DMS 273 (cell line): ENCODE measurements at regions not wholly inside any gene's neighbourhood (a gene's known extent, or its start where the extent isn't known, plus 50 kb on each side); places are given as distances from the start of the nearest gene placed in this dataset.

Experiments used
- DNase-seq: peaks from one replicate; lab custom pipeline; 2025; ENCODE audit not compliant: unreplicated experiment; lab: John Stamatoyannopoulos, UW

DNA sequence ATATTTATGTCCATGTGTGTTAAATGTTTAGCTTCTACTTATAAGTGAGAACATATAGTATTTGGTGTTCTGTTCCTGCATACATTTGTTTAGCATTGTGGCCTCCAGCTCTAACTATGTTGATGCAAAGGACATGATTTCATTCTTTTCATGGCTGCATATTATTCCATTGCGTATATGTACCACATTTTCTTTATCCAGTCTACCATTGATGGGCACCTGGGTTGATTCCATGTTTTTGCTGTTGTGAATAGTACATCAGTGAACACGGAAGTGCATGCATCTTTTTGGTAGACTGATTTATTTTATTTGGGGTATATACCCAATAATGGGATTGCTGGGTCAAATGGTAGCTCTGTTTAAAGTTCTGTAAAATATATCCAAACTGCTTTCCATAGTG is 359.0 kb downstream of the SLCO4C1 start:
- DNase-seq, result no peak

- DNase-seq, result no peak
Measured at GRCh38 chr5:101935086-101935485, 361.0 kb downstream of the SLCO4C1 start.

DNA sequence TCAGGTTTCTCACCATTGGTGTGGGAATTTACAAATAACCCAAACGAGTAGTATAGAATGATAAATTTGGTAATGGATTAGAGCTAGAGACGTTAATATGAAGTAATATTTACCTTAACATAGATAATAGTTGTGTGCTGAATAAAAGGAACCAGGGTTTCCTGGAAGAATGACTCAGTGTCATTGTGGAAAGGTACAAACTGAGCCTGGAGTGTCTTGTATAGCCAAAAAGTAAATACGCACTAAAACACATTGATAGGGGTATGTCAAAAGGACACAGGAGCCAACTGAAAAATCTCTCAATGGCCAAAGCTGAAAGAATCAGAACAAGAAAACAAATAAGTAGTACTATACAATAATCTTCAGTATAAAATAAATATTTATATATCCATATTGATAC is 363.5 kb downstream of the SLCO4C1 start:
- DNase-seq, result no peak

DNA sequence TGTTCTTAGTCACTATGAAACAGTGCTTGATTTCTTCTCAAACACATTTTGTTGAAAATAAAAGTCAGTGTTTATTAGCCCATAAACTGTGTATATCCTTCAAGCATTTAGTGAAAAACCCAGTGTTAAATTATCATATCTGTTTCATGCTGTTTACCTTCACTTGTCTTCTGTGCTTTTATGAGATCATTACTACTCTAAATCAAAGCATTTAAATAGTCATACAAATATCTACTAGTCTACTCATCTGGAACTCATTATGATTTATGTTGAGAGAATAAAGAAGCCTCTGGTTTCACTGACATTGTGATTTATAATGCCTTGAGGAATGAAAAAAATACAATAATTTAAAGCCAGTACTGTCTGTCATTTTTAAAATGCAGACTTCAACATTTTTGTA is 366.5 kb downstream of the SLCO4C1 start:
- DNase-seq, result no peak

DNA sequence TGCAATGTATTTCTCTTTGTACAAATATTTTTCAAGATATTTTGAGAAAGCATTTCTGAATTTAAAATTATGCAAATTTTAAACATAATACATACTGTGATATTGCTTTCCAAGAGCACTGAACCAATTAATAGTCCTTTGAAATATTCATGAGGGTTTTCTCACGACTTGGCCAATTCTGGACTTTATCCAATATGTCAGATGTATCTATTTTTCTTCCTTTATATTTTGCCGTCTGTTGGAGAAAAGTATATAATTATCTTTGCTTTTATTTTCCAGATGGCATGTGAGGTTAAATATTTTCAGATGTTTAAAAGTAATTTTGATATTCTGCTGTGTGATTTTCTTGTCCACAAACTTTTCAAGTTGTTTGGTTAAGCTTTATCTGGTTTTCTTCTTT is 378.9 kb downstream of the SLCO4C1 start:
- DNase-seq, result peak; percentile 45

- no peak for DNase-seq
Measured at GRCh38 chr5:101915554-101915953, 380.5 kb downstream of the SLCO4C1 start.

DNA sequence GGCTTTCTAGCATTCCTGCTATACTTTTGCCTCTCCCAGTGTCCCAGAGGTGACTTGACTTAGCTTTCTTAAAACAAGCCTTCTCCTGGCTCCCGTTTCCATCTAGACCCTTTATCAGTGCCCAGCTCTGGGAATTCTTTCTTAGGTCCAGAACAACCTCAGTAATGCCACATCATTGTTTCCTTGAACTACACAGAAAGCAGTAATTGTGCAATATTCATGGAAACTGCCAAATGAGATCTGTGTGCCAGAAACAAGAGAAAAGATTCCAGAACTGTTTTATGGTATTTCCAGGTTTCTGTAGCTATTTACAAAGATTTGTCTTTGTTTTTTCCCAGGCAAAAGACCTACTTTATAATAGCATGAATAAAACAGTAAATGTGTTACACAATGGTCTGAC is 391.3 kb downstream of the SLCO4C1 start:
- no peak for DNase-seq

DNA sequence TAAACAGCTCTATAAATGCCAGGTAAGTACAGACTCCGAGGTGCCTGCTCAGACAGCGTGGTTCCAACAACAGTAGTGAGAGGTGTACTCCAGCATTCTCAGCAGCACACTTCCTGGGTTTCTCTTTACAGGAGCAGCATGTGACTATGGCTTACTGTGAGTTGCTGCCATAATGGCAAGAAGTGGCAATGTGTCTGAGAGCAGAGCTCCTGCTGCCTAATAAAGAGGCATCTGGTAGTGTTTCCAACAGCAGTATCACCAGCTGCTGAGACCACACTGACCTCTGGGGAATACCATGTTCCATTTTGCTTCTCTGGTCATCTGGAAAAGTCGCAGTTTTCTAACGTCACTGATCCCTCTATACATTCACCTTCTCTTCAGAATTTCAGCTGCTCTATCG is 398.2 kb downstream of the SLCO4C1 start:
- peak; percentile 90 for DNase-seq

DNA sequence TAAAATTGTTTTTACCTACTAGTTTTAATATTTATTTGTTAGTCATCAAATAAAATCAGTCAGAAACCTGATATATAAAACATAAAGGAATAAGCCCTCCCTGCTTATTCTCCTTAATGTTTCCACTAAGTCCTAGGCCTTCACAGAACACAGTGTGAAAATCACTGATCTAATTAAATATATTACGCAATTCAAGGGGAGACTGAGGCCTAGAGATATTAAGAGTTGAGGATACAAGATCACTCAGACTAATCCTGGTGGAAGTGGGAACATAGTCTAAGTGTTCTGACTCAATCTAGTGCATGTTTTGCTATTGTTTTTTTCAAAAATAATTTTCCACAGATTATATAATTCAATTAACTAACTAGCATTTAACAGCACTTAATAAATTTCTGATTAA is 401.1 kb downstream of the SLCO4C1 start:
- no peak for DNase-seq

- no peak for DNase-seq
Measured at GRCh38 chr5:101878190-101878589, 417.9 kb downstream of the SLCO4C1 start.

GRCh38 chr5:101877451-101877850 is 418.6 kb downstream of the SLCO4C1 start:
- no peak for DNase-seq

GRCh38 chr5:101866473-101866872 is 429.6 kb downstream of the SLCO4C1 start:
- DNase-seq, result no peak

GRCh38 chr5:101860563-101860962 is 435.5 kb downstream of the SLCO4C1 start:
- DNase-seq, result no peak

GRCh38 chr5:101860145-101860544 is 435.9 kb downstream of the SLCO4C1 start:
- no peak for DNase-seq

- DNase-seq, result no peak
Measured at GRCh38 chr5:101846496-101846895, 449.6 kb downstream of the SLCO4C1 start.

- no peak for DNase-seq
Measured at GRCh38 chr5:101843055-101843454, 453.0 kb downstream of the SLCO4C1 start.

DNA sequence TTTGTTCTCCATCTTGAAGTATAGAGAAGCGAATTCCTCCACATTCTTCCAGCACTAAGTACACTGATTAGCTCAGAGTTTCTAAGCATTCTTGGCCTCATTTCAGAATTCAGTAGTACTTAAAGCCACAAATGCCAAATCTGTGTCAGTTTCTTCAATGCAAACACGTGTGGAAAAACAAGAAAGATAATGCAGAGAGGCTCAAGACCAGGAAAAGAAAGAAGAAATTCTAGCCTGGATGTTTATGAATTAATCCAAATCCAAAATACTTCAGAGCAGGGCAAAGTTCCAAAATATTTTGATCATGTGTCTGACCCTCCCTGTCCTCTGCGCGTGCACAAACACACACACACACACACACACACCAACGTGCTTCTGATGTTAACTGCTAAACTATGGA is 457.6 kb downstream of the SLCO4C1 start:
- DNase-seq, result no peak

GRCh38 chr5:101829255-101829654 is 466.8 kb downstream of the SLCO4C1 start:
- no peak for DNase-seq

GRCh38 chr5:101811466-101811865 is 484.6 kb downstream of the SLCO4C1 start:
- no peak for DNase-seq

DNA sequence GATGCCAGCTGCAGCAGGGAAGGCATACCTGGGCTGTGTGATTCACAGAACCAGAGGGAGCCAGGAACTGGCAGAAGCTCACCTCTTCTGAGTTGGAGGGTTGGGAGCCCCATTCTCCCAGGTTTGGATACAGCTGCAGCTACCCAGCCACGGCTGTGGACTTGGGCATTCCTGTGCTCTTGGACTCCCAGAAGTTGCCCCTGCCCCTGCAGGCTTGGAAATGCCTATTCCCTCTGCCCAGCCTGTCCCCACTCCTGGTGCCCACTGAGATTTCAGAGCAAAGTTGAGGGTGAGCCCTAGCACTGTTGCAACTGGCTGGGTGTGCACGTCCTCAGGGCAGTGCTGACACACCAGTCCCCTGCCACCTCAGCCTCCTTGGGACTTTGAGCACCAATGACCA is 489.7 kb downstream of the SLCO4C1 start:
- no peak for DNase-seq

- DNase-seq, result no peak
Measured at GRCh38 chr5:101796427-101796826, 499.7 kb downstream of the SLCO4C1 start.

DNA sequence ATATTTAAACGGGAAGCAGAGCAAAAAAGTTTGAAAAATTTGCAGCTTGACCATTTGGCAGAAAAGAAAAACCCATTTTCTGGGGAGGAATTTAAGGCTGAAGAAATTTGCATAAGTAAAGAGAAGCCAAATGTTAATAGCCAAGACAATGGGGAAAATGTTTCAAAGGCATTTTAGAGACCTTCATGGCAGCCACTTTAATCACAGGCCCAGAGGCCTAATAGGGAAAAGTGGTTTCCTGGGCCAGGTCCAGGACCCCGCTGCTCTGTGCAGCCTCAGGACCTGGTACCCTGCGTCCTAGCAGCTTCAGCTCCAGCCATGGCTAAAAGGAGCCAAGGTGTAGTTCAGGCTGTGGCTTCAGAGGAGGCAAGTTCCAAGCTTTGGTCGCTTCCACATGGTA is 507.3 kb downstream of the SLCO4C1 start:
- DNase-seq, result no peak

DNA sequence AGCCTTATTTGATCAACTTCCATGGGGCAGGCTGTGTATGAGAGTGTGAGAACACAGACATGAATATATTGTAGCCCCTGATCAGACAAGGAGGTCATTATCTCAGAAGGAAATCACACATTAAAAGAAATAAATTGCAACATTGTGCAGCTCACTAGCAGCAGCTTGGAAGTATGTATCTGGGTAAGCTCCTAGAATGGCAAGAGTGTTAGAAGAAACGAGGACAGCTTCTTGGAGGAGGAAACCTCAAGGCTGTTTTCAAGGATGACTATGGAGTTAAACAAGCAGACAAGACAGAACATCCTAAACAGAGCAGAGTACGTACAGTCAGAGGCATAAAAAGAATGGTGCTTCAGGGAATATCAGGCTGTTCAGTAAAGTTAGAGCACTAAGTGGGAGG is 511.0 kb downstream of the SLCO4C1 start:
- DNase-seq, result no peak
